Sigmoid colon (tissue), 6 donors: ENCODE measurements at regions not wholly inside any gene's neighbourhood (a gene's known extent, or its start where the extent isn't known, plus 50 kb on each side); places are given as distances from the start of the nearest gene placed in this dataset.

Experiments
- DNase-seq: peaks from one replicate; pipeline ENCODE4 v3.0.0-alpha.2; 2019
- H3K27ac ChIP-seq, 4 donors: fragments of 200-600 bp; sonication (generic); one replicate each; pipeline ENCODE4 v1.5.1; 2016 to 2019; ENCODE audit warnings: mild to moderate bottlenecking in 1 of 4
- H3K27me3 ChIP-seq, 3 donors: fragments of 200-600 bp; sonication (generic); one replicate each; pipeline ENCODE4 v1.5.1; 2019; ENCODE audit warnings: mild to moderate bottlenecking in 1 of 3
- H3K36me3 ChIP-seq, 4 donors: fragments of 200-600 bp; sonication (generic); one replicate each; pipeline ENCODE4 v1.5.1; 2016 to 2019
- H3K4me1 ChIP-seq, 4 donors: fragments of 200-600 bp; sonication (generic); one replicate each; pipeline ENCODE4 v1.5.1; 2017 to 2019
- H3K4me3 ChIP-seq, 4 donors: fragments of 200-600 bp; sonication (generic); one replicate each; pipeline ENCODE4 v1.5.1; 2017 to 2019; ENCODE audit warnings: mild to moderate bottlenecking in 2 of 4, moderate library complexity in 1 of 4
- H3K9me3 ChIP-seq, 4 donors: fragments of 200-600 bp in 3 of 4; sonication (generic) in 3 of 4; one replicate each; pipeline versions ENCODE4 v1.5.1 to v1.6.1; 2013 to 2019
- EP300 ChIP-seq, 4 donors: sonication (generic); formaldehyde crosslinking; IDR thresholded peaks; one replicate each; pipeline ENCODE4 v1.6.1; 2017; ENCODE audit warnings: antibody characterized with exemption in 4 of 4
- POLR2A ChIP-seq, 2 donors: fragments of 450-650 bp; IDR thresholded peaks; one replicate each; pipeline ENCODE4 v1.6.1; 2016; ENCODE audit warnings: antibody characterized with exemption in 2 of 2, mild to moderate bottlenecking in 2 of 2, moderate library complexity in 2 of 2
- POLR2AphosphoS5 ChIP-seq, 4 donors: sonication (generic); formaldehyde crosslinking; IDR thresholded peaks; one replicate each; pipeline ENCODE4 v1.6.1; 2017; ENCODE audit warnings: antibody characterized with exemption in 4 of 4
- WGBS, 2 donors: extraction: QIAGEN DNeasy Blood & Tissue Kit; methylation state at CpG; one replicate each; pipeline ENCODE4 v1.1.7; 2013; 5-methylcytosine and 5-hydroxymethylcytosine counted together
- intact Hi-C: fragments of 100-400 bp; cut with DNase I; formaldehyde crosslinking; loops from one replicate; pipeline ENCODE4 v1.15.1; 2023
- TF ChIP-seq, protein P1 (sequence below), 4 experiments: fragments of 450-650 bp in 3 of 4; fragments of 200-600 bp in 1 of 4; IDR thresholded peaks; one replicate each; pipeline ENCODE4 v1.5.1; 2016 to 2019; ENCODE audit warnings: antibody characterized with exemption in 4 of 4, mild to moderate bottlenecking in 3 of 4, moderate library complexity in 2 of 4
- donor health status: healthy with polysubstance abuse.
- donor health status: healthy.

DNA sequence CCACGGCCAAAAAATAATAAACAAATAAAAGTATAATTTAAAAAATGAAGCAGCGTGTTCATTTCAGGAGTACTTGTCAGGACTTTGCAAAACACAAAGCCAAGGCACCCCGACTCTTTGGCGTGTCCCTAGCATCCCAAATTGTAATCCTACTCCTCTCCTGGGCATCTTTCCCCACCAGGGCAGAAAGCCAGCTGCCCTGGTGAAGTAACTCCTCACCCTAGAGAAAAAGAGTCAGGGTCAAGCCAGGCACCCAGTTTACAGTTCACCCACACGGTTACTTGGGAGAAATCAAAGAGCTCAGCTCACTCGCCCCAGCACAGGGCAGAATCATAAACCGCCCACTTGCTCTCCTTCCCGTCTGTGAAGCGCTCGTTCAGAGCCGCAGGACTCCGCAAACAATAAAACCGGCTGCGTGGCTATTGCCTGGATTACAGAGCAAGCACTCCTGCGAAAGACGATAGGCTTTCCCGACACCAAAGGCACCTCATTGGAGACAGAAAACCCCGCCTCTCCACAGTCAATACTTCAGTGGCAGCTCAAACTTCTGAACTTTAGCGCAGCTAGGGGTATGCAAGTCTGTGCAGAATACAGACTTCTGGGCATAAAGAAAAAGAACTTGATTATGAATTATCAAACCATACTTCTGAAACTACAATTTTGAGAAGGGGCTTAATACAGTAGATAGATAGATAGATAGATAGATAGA is 73.0 kb upstream of the NHSL1 start:
- H3K27ac ChIP-seq: peak overlapping the region; percentile 52 to 83 (median 70)
- H3K27me3 ChIP-seq: no peaks in the 10 kb centered on the region
- TF ChIP-seq POLR2AphosphoS5 (IDR thresholded peaks at IDR 0.05) (peak; percentile 8 to 86 (median 54)), EP300 (IDR thresholded peaks at IDR 0.05) (no peak), POLR2A (IDR thresholded peaks at IDR 0.05) (peak in 1 of 2 donors; percentile 67)
- peak overlapping the region; percentile 27 to 53 (median 42) for H3K4me3 ChIP-seq
- no peaks in the 10 kb centered on the region for H3K36me3 ChIP-seq
- intact Hi-C loops: no loop called here
- H3K9me3 ChIP-seq: no peaks in the 10 kb centered on the region
- peak; percentile 88 for DNase-seq
- WGBS, 2 donors: 4 to 12% methylated on average over 19 of the region's 19 CpGs
- H3K4me1 ChIP-seq: peaks cover 0 to 21% (median 12%) of the 10 kb centered on the region in 4 donors

DNA sequence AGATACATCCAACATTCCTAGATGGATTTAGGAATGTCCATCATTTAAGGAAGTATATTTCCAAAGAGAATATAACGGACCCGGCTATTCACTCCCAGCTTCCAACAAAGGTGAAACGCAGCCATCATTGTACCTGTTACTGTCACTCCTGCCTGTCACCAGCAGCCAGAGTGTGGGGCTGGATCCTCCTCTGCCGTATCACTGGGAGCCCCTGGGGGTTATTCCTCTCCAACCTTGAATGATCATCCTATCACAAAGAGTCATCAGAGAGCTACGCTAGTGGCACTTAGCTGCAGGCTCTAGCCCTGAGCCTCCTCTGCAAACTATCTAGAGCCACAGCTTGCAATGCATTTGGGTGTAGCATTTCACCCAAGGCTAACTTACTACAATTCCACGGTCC is 73.6 kb upstream of the NHSL1 start:
- Histone ChIP-seq H3K27me3 (no peaks in the 10 kb centered on the region), H3K36me3 (no peaks in the 10 kb centered on the region), H3K27ac (peak overlapping the region in 3 of 4 donors; percentile 63 to 83 (median 77)), H3K4me1 (peaks cover 0 to 21% (median 12%) of the 10 kb centered on the region in 4 donors), H3K4me3 (no peak overlapping the region), H3K9me3 (no peaks in the 10 kb centered on the region)
- no peak for DNase-seq
- TF ChIP-seq, protein P1, sequence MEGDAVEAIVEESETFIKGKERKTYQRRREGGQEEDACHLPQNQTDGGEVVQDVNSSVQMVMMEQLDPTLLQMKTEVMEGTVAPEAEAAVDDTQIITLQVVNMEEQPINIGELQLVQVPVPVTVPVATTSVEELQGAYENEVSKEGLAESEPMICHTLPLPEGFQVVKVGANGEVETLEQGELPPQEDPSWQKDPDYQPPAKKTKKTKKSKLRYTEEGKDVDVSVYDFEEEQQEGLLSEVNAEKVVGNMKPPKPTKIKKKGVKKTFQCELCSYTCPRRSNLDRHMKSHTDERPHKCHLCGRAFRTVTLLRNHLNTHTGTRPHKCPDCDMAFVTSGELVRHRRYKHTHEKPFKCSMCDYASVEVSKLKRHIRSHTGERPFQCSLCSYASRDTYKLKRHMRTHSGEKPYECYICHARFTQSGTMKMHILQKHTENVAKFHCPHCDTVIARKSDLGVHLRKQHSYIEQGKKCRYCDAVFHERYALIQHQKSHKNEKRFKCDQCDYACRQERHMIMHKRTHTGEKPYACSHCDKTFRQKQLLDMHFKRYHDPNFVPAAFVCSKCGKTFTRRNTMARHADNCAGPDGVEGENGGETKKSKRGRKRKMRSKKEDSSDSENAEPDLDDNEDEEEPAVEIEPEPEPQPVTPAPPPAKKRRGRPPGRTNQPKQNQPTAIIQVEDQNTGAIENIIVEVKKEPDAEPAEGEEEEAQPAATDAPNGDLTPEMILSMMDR (IDR thresholded peaks at IDR 0.05): no peak
- TF ChIP-seq POLR2AphosphoS5 (IDR thresholded peaks at IDR 0.05) (no peak), POLR2A (IDR thresholded peaks at IDR 0.05) (no peak), EP300 (IDR thresholded peaks at IDR 0.05) (no peak)
- 45 to 70% methylated on average over 6 of the region's 6 CpGs for WGBS, 2 donors
- intact Hi-C loops: no loop called here

DNA sequence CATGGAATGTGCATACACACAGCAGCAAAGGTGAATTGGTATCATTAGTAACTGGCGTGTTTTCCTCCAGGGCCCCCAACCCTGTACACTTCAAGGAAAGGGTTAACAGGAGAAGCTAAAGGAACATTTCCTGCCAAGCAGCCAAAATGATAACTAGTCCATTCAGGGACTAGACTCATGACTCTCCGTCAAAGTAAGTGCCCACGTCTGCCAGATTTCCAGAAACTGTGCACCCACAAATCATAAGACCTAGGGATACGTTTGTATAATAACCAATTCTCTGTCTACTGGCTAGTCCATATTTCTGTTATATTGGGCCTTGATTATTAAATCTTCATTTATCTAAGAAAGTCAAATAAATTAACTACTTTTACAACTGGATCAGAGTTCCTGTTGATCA is 76.0 kb upstream of the NHSL1 start:
- WGBS, 2 donors: 69 to 82% methylated on average over 4 of the region's 4 CpGs
- Histone ChIP-seq H3K4me1 (peaks cover 0 to 16% (median 12%) of the 10 kb centered on the region in 4 donors), H3K27me3 (no peaks in the 10 kb centered on the region)

DNA sequence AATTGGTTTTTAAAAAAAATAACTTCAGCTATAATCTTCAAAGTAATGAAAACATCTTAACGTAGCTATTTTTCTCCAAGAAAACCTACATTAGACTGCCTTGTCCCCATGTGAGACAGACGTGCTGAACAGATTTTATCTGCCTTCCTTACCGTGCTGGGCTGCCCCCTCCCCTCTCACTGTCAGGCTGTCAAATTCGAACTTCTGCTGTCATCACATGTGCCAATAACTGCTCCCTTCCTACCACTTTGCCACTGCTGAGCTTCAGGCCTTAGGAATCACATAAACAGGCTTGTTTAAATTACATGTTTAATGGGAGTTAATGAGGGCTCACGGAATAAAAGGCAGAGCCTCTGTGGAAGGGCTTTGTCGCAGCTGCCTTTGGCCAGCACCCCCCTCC is 77.0 kb upstream of the NHSL1 start:
- no peak for TF ChIP-seq POLR2A (IDR thresholded peaks at IDR 0.05)
- TF ChIP-seq EP300 (IDR thresholded peaks at IDR 0.05): no peak
- TF ChIP-seq, protein P1 (IDR thresholded peaks at IDR 0.05): no peak
- no peak for TF ChIP-seq POLR2AphosphoS5 (IDR thresholded peaks at IDR 0.05)
- Histone ChIP-seq H3K4me1 (peaks cover 0 to 9% (median 7%) of the 10 kb centered on the region in 4 donors), H3K36me3 (no peaks in the 10 kb centered on the region), H3K27me3 (no peaks in the 10 kb centered on the region), H3K9me3 (no peaks in the 10 kb centered on the region), H3K27ac (no peak overlapping the region), H3K4me3 (no peak overlapping the region)
- intact Hi-C loops: no loop called here
- WGBS, 2 donors: 80 to 86% methylated on average over 6 of the region's 6 CpGs
- no peak for DNase-seq

More for the DNA sequence above, 76.0 kb upstream of the NHSL1 start:
- H3K4me3 ChIP-seq: no peak overlapping the region
- no peak for DNase-seq
- intact Hi-C loops: no loop called here
- TF ChIP-seq EP300 (IDR thresholded peaks at IDR 0.05) (no peak), POLR2AphosphoS5 (IDR thresholded peaks at IDR 0.05) (no peak), POLR2A (IDR thresholded peaks at IDR 0.05) (no peak)
- TF ChIP-seq, protein P1 (IDR thresholded peaks at IDR 0.05): no peak
- H3K9me3 ChIP-seq: no peaks in the 10 kb centered on the region
- H3K27ac ChIP-seq: no peak overlapping the region
- no peaks in the 10 kb centered on the region for H3K36me3 ChIP-seq

DNA sequence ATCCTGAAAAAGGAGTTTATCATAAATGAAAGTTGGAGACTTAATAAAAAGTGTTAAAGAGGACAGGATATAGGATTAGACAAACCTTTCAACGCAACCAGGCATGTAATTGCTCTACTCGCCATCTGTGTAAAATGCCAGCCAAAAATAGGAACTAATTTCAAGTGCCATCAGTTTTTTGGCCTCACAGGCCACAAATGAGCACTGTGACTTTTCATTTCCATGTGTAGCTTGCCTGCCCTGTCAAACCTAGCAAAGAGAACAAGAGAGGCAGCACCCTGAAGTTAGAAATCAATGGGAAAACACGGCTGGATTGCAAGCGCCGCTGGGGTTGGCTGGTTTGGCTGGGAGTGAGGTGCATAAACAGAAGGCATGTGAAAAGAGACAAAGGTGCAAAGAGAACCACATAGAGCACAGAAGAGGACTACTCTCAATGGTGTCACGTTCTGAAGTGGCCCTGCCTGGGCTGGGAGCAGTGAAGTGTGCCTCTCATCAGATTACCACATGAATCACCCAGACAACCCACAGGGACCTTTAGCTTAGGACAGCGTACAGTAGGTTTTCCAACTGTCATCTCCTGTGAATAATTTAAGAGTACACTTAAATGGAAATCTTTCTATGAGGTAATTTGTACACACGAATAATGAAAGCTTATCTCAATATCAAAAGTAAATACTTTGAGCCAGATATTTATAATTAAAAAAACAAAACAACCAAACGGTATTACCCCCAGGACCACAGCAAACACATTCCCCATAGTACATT is 78.0 kb upstream of the NHSL1 start:
- H3K4me3 ChIP-seq: no peak overlapping the region
- 69 to 85% methylated on average over 9 of the region's 9 CpGs for WGBS, 2 donors
- no peaks in the 10 kb centered on the region for H3K36me3 ChIP-seq
- H3K27me3 ChIP-seq: no peaks in the 10 kb centered on the region
- no peak for DNase-seq
- TF ChIP-seq EP300 (IDR thresholded peaks at IDR 0.05): no peak
- no peak for TF ChIP-seq POLR2AphosphoS5 (IDR thresholded peaks at IDR 0.05)
- no peak for TF ChIP-seq POLR2A (IDR thresholded peaks at IDR 0.05)
- TF ChIP-seq, protein P1 (IDR thresholded peaks at IDR 0.05): no peak
- no peaks in the 10 kb centered on the region for H3K4me1 ChIP-seq
- no peaks in the 10 kb centered on the region for H3K9me3 ChIP-seq
- no peak overlapping the region for H3K27ac ChIP-seq
- intact Hi-C loops: no loop called here
